Right hindlimb (tissue), 1 donor: ENCODE measurements at regions not wholly inside any gene's neighbourhood (a gene's known extent, or its start where the extent isn't known, plus 50 kb on each side); places are given as distances from the start of the nearest gene placed in this dataset.
"Not testable (repeated sequence)": the region's sequence is repeated elsewhere in the genome, so short reads cannot be mapped to it uniquely, and the experiment has no call there.

ENCODE experiments used
- DNase-seq: peaks from one replicate; pipeline ENCODE4 v3.0.0-alpha.2; 2018

- no peak for DNase-seq
These were observed 1380.4 kb downstream of the STIM2 start for GRCh38 chr4:28241021-28241420.

- no peak for DNase-seq
These were observed 1387.2 kb downstream of the STIM2 start for GRCh38 chr4:28247805-28248204.

- DNase-seq, result no peak
These were observed 1387.6 kb downstream of the STIM2 start for GRCh38 chr4:28248269-28248668.

- no peak for DNase-seq
These were observed 1390.0 kb downstream of the STIM2 start for GRCh38 chr4:28250646-28251045.

- DNase-seq, result no peak
These were observed 1391.2 kb downstream of the STIM2 start for GRCh38 chr4:28251831-28252230.

GRCh38 chr4:28254003-28254402 lies 1393.4 kb downstream of the STIM2 start:
- no peak for DNase-seq

GRCh38 chr4:28256295-28256694 lies 1395.7 kb downstream of the STIM2 start:
- no peak for DNase-seq

GRCh38 chr4:28259951-28260350 lies 1399.3 kb downstream of the STIM2 start:
- no peak for DNase-seq

- DNase-seq, result no peak
These were observed 1406.5 kb downstream of the STIM2 start for GRCh38 chr4:28267166-28267565.

- DNase-seq, result no peak
These were observed 1408.8 kb downstream of the STIM2 start for GRCh38 chr4:28269426-28269825.

- no peak for DNase-seq
These were observed 1417.3 kb downstream of the STIM2 start for GRCh38 chr4:28277931-28278330.

- no peak for DNase-seq
These were observed 1418.0 kb downstream of the STIM2 start for GRCh38 chr4:28278676-28279075.

GRCh38 chr4:28279249-28279648 lies 1418.6 kb downstream of the STIM2 start:
- DNase-seq, result no peak

- not testable (repeated sequence) for DNase-seq
These were observed 1425.6 kb downstream of the STIM2 start for GRCh38 chr4:28286266-28286665.

GRCh38 chr4:28287831-28288233 lies 1427.2 kb downstream of the STIM2 start:
- peak; percentile 16 for DNase-seq

- DNase-seq, result no peak
These were observed 1435.6 kb downstream of the STIM2 start for GRCh38 chr4:28296239-28296638.

- no peak for DNase-seq
These were observed 1450.3 kb downstream of the STIM2 start for GRCh38 chr4:28310926-28311325.

- not testable (repeated sequence) for DNase-seq
These were observed 1451.9 kb downstream of the STIM2 start for GRCh38 chr4:28312497-28312896.

GRCh38 chr4:28313729-28314713 lies 1453.4 kb downstream of the STIM2 start:
- no peak for DNase-seq

- DNase-seq, result no peak
These were observed 1456.6 kb downstream of the STIM2 start for GRCh38 chr4:28317221-28317620.

- DNase-seq, result no peak
These were observed 1473.6 kb downstream of the STIM2 start for GRCh38 chr4:28334249-28334648.

- DNase-seq, result no peak
These were observed 1481.1 kb downstream of the STIM2 start for GRCh38 chr4:28341784-28342183.

GRCh38 chr4:28350485-28350884 lies 1489.8 kb downstream of the STIM2 start:
- DNase-seq, result no peak

GRCh38 chr4:28351102-28351501 lies 1490.5 kb downstream of the STIM2 start:
- DNase-seq, result no peak

- no peak for DNase-seq
These were observed 1491.2 kb downstream of the STIM2 start for GRCh38 chr4:28351826-28352225.
